Inflammatory macrophage treated with lipopolysaccharide for 1 hour (primary cell): ENCODE measurements at regions not wholly inside any gene's neighbourhood (a gene's known extent, or its start where the extent isn't known, plus 50 kb on each side); places are given as distances from the start of the nearest gene placed in this dataset.

Experiments used
- DNase-seq, 2 donors: peaks; one replicate each; pipeline ENCODE4 v3.0.0-alpha.2; 2020 to 2022

DNA sequence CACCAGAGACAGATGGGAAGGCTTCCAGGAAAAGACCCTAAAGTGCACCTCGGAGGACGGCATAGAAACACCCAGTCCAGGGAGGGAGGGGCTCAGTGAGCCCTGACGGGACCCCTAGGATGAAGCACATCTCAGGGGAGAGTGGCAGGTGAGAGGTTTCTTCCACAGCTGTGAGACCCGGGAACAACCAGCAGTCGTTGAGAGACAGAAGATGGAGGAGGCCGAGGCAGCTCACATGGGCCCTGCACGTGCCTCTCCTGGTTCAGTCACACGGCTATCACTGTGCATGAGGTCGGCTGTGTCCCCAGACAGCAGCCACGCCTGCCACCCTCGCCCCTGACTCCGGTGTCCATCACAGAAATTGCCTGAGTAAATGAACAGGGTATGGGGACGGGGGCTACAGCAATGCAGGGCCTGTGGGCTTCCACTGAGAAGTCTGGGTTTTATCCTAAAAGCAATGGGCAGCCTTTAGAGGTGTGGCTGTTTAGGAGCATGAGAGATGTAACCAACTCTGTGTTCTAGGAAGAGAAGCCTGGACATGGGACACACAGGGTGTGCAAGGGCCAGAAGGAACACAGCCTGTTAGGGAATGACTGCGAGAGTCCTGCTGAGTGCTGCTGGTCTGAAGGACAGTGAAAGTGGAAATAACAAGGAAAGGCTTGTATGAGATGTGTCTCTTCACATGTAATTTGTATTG, 102.0 kb downstream of the TMEM18 start:
- DNase-seq, result no peak

DNA sequence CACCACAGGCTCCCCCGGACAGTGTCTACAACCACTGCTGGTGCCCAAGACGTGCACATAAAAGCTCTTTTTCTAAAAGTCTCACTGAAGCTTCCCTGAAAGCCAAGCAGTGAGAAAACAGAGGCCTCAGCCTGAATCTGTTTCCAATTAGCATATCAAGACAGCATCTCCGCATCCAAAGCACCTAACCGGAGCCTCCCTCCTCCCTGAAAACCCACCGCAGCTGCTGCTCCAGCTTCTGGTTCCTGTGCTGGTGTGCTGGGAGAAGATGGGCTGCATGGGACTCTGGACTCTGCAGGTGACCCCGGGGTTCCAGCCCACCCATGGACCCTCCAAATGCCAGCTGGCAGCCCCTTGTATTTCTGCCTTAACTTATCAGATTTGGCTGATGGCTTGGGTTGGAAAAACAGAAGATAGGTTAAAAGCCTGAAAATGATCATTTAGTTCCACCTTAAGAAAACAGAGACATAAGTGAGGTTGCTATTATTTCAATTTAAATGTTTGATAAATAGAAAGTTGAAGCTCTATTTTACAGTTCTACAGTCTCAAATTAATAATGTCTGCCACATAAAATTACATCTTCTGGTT, 103.3 kb downstream of the TMEM18 start:
- DNase-seq, result no peak

DNA sequence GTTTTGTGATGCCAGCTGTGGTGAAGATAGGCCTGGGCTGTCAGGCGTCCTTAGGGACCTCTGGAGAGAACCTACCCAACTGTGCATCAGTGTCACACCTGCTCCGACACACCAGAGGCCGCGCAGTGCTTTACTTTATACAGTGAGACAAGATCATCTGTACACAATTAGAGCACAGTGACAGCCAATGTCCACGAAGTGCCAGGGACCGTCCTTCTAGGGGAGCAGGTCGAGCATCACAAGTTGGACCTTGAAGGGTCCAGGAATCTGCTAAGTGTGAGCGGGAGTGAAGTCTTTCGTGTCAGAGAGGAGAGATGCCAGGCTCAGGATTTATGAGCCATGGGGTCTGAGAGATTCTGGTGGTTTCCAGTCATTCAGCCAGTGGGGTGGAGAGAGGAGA, 104.2 kb downstream of the TMEM18 start:
- DNase-seq, result no peak

DNA sequence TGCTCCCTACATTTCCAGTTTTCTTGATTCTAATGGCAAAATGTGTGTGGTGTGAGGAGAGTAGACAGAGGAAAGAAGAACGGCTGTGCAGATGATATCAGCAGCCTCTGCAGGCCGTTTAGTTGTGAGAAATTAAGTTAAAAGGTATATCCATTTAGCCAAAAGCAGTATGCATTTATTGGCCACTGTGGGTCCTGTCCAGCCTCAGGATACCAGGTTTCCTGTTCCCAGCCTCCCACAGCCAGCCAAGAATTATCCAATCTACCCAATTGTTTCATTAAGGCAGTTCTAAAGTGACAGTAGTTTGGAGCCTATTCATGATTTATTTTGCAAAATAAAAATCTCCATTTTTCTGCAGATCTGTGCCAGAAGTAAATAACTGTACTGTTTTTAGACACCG, 107.5 kb downstream of the TMEM18 start:
- no peak for DNase-seq

DNA sequence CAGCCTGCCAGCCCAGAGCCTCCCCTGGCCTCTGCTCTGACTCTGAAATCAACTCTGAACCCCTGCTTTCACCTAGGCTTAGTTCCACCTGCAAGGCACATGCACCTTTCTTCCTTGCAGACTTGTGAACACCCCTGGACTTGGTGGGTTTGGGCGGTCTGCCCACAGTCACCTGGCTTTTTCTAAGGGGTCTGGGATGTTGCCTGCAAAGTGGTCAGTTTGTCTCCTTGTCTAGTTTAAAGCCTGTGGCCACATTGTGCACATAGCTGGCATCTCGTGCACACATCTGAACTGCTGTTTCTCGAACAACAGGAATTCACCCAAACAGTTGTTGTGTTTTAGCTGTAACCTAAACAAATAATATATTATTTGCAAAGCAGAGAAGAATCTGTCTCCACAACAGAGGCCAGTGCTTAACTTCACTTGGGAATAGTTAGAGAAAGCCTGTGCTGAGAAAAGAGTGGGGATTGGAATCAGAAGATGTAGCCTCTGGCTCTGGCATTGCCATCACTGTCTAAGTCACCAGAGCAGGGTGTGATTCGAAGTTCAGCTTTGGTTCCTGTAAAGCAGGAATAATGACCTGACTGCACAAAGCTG, 108.5 kb downstream of the TMEM18 start:
- DNase-seq, result no peak

DNA sequence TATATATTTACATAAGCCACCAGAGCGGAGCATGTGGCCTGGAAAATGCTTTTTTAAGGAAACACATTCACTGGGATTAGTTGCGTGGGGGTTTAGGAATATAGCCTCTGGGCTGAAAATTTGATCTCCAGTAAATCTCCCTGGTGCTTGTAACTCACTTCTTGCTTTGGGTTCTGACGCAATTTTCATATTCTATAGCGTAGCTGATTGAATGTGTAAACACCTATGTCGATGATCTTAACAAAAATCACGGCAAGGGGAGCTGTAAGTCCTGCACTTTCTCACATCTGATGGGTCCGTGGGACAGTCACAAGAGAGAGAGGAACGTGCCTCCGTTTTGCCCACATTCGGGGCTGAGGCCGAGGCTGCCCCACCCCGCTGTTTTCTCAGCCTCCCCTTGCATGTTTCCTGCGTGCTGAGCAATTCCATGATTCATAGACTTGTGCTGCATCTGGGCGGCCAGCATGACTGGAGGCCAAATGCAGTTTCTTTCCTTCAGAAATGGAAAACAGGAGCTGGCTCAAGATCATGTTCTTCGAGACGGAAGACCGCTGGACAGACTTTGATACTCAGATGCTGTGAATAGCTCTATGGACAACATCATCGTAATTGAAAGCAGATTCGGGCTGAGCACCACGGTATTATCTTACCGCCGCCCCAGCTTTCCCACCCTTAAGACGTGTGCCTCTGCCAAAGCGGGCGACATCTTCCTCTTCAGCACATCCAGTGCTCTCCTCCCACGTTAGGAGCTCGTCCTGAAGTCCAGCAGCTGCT, 109.2 kb downstream of the TMEM18 start:
- no peak for DNase-seq

DNA sequence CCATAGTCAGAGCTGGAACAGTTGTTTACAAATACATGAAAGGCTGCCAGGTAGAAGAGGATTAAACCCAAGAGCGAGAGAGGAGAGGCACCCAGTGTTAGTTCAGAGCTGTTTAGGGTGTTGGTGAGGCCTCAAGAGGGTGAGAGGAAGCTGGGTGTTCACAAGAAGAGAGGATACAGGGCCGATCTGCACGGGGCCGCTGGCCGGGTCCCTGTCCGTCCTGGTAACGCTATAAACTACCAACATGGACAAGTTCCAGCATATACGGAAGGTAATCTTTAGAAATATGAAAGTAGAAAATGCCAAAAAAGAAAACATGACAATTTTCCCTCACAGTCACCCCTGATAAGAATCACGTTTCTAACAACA, 109.7 kb downstream of the TMEM18 start:
- no peak for DNase-seq

DNA sequence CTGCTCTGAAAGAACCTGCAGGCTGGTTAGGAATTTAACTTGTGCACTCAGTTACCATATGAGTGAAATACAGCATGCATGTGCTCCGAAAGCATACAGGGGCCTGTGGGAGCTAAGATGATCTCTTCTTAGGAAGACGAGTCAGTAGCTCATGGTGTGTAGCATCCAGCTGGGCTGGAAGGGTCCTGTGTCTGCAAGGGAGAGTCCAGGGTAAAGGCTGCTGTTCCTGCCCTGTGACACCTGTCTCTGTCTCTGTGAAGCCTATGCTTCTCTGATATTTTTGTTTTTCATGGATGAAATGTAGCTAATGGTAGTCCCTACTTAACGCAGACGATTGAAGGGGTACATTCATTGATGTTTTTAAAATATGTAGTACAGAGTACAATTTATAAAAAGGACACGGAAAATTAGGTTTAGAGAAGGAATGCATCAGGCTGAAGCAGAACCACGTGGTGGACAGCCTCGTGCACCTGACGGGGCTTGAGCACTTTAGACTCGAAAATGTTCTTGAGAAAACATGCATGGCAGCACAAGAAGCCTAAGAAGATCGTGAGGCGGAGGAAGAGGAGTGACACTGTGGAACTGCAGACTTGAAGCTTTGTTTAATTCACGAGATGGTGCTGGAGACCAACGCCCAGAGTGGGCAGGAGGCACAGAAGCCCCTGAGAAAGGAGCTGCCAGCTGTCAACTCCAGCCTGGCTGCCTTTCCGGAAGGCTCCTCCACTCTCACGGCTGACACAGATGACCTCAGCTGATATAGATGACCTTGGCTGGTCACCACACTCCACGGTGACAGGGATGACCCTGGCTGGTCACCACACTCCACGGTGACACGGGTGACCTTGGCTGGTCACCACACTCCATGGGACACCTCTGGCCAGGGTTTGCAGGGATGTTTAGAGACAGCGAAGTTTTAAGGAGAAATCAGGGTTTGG, 110.6 kb downstream of the TMEM18 start:
- DNase-seq, result no peak

DNA sequence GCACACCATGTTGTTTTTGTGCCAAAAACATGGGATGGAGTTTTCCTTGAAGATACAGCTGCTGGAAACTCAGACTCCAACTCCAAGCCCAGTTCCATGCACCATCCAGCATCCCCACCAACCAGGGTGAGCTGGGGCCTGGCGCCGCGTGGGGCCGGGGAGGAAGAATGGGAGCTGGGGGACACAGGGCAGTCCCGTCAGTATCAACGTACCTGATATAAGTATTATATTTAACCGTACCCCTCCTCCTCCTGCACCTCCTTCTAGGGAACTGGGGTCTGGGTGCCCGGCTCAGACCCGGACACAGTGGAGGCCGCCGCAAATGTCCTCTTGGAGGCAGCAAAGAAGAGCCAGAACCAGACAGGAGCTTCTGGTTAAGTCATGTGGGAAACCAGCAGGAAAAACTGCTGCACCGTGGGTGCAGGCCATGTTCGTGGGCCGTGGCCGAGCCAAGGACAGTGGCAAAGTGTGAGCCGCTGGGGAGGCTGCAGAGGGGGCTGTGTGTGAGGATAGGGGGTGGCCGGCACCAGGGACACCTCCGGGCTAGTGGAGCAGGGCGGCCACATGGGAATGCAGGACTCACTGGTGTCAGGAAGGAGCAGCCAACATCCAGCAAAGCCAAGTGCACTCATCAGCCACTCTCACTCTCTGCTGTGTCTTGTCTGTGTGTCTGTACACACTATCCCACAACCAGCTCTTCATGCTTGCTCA, 112.6 kb downstream of the TMEM18 start:
- no peak for DNase-seq

DNA sequence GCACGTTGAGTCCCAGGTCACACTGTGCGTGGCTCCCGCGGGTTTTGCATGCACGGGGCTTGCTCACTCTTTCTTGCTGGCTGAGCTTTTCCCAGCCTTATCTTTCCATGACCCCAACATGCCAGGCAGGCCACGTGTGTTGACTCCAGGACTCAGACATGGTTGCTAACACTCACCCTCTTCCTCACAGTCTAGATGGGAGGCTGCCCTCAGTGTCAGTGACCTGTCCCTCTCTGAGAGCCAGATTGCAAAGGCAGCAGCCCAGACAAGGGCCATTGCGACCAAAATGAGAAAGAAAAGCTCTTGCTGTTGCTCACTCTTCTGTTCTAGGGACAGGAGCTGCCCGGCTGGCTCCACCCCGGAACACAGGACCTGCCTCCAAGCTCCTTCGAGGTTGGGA, 113.7 kb downstream of the TMEM18 start:
- DNase-seq, result no peak

DNA sequence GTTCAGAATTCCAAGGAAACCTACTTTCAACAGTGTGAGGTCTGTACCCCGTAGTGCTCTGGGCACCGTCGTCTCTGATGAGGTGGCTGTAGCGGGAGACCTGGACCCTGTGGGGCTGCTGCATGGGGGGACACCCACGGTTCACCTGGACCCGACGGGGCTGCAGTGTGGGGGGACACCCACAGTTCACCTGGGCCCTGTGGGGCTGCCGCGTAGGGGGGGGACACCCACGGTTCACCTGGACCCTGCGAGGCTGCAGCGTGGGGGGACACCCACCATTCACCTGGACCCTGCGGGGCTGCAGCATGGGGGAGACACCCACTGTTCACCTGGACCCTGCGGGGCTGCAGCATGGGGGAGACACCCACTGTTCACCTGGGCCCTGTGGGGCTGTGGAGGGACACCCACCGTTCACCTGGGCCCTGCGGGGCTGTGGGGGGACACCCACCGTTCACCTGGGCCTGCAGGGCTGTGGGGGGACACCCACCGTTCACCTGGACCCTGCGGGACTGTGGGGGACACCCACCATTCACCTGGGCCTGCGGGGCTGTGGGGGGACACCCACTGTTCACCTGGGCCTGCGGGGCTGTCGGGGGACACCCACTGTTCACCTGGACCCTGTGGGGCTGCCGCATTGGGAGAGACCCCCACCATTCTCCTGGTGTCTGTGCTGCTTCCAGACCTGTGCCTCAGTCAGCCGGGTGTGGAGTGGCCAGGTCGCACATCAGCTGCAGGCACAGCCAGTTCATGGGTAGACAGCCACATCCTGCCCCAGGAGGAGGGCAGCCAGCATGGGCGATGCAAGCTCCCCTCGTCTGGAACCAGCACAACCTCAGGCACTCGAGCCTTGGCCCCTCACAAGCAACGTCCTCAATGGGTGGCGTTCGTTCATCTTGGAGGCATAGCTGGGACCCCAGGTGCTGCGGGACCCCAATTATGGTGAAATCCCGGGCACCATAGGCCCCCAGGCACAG, 114.5 kb downstream of the TMEM18 start:
- DNase-seq, result no peak

DNA sequence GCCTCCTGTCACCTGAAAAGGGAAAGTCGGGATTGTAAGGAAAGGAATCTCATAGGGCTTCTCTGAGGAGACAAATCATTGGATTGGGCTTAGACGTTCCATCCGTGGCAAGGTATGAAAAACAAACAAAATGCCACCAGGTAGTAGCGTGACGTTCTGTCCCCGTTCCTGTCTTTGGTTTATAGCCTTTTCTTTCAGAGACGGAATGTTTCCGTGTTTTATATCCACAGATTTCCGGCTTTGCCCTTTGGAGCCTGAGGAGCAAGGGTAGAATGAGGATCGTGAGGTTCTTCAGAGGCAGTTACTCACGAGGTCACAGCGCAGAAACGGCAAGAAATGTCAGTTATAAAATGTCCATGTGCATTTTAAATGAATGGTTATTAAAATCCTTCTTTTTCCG, 118.3 kb downstream of the TMEM18 start:
- no peak for DNase-seq

DNA sequence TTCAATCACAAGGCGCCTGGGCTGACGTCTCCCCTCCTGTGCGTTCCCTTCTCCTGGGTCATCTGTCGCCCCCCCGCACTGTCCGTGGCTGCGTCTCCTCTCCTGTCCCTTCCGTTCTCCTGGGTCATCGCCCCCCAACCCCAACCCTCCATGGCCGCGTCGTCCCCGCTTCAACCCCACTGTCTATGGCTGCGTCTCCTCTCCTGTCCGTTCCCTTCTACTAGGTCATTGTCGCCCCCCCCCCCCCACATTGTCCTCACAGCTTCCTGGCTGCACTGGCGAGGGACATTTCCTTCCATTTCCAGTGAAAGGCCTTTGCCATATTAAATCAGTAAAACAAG, 118.9 kb downstream of the TMEM18 start:
- no peak for DNase-seq

DNA sequence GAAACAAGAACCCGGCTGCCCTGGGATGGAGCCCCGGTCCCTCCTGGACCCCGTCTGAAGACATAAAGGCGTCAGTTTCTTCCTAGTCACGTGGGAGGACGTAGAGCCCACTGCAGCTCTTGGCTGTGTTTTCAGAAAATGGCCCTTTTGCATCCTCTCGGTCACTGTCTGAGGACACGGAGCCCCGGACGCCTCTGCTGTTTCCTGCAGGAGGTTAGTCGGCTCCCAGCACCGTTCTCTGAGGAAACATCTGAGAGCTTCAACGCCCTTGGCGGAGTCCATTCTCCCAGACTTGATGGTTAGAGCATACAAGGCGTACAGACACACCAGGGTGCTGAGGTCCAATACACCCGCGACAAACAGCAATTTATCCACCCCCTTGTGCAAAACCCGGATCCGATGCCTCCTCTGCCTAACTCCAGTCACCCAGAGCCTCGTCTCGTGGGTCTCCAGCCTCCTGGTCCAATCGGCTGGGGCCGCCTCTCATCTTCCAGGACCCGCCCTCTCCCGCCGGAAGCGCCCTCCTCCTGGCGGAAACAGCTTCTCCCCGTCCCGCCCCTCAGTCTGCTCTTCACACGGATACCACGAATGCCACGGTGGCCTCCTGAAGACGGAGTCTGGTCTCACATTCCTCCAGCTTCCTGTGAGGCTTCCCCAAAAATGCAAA, 119.4 kb downstream of the TMEM18 start:
- no peak for DNase-seq

DNA sequence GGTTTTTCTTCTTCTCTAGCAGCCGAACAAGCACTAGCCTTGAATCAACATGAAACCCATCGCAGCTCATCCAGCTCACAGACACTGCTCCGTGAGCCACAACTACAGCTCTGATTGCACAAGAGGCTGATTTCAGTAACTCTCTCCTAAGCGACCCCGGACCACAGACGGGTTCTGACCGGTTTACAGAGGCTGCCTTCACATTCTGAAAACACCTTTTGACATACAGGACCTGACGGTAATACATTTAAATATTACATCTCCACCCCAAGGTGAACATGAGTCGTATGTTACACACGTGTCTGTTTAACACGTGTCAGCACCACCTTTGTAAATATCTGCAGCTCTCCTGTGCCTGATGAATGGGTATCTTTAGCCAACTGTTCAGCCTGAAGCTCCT, 120.7 kb downstream of the TMEM18 start:
- no peak for DNase-seq

DNA sequence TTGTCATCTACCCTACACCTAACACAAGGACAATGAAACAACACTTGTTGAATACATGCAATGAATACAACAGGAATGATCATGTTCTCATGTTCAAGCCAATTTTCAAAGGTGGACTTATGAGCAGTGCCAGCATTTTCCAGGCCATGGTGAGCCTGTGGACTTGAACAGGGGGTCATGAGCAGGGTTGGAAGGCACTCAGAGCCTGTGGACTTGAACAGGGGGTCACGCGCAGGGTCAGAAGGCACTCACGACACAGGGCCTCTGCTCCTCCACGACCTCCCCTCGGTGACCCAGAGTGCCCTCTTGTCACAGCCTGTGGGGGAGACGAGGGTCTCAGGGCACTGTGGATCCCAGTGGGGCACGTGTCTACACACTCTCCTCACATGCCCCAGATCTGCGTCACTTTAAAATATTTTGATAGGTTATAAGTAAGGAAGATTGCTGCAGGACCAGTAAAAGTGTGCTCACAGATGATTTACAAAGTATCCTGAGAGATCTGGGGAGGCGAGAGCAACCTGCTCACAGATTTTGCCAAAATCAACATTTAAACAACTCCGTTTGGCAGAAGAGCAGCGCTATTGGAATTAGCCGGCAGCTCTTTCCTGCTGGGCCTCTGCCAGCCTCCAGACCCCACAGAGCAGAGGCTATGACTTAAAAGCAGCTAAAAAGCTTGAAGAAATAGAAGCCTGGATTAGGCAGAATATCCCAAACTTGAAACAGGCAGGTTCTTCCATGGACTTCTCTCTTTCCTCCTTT, 121.9 kb downstream of the TMEM18 start:
- no peak for DNase-seq

DNA sequence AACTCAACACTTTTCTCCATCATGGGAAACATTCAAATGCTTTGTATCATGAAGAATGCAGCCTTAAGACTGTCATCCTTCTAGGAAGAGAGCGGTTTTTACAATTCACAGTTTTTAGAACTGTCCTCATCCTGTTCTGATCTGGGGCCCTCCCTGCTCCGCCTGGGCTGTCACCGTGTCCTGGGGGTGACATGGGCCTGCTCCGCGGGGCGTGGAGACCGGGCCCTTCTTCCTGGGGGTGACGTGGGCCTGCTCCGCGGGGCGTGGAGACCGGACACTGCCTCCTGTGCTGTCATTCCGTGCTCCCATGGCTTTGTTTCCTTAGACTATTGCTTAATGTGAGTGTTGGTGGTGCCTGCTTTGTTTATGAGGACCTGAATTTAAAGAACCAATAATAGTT, 122.8 kb downstream of the TMEM18 start:
- DNase-seq, result no peak

DNA sequence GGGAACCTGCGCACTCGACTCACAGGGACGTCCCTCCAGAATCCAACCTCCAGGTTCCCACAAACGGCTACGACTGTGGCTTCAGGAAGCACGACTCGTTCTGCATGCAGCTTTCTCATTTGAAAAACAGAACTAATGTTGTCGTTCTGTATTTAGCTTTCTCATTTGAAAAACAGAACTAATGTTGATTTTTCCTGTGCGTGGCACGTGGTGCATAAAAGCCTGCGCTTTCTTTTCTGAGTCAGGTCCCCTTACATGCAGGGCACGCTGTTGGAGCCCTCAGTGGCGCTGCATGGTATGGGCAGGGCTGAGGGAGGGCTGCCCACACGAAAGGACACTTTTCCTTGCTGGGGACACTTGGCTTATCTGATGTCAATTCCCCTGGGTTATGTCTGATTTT, 124.3 kb downstream of the TMEM18 start:
- no peak for DNase-seq

DNA sequence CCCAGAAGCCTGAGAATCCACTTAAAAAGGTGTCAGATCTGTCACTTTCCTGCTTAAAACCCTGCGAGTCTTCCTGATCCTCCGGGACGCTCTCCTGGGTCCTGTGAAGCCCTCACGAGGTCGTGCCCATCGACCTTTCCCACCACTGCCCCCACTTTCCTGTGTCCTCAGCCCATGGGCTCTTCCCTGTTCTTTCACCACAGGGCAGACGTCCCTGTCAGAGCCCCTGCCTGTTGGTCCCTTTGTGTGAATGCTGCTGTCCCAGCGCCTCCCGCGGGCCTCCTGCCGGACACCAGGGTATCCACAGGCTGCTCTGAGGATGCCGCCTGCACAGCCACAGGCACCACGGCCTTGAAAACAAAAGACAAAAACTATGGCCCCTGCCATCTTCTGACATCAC, 125.6 kb downstream of the TMEM18 start:
- DNase-seq, result no peak
